ENCODE measurements at regions not wholly inside any gene's neighbourhood (a gene's known extent, or its start where the extent isn't known, plus 50 kb on each side); places are given as distances from the start of the nearest gene placed in this dataset.
"Not testable (repeated sequence)": the region's sequence is repeated elsewhere in the genome, so short reads cannot be mapped to it uniquely, and the experiment has no call there.

- DNase-seq (ENCODE audit: low spot score), result no peak
Observed at GRCh38 chr4:19508442-19508841, 743.3 kb upstream of the SLIT2 start.

- DNase-seq (ENCODE audit: low spot score), result no peak
Observed at GRCh38 chr4:19497705-19498104, 754.0 kb upstream of the SLIT2 start.

- DNase-seq (ENCODE audit: low spot score), result no peak
Observed at GRCh38 chr4:19496756-19497155, 754.9 kb upstream of the SLIT2 start.

- DNase-seq (ENCODE audit: low spot score), result no peak
Observed at GRCh38 chr4:19494961-19495360, 756.7 kb upstream of the SLIT2 start.

- no peak for DNase-seq (ENCODE audit: low spot score)
Observed at GRCh38 chr4:19492606-19493005, 759.1 kb upstream of the SLIT2 start.

- DNase-seq (ENCODE audit: low spot score), result no peak
Observed at GRCh38 chr4:19486400-19486799, 765.3 kb upstream of the SLIT2 start.

- no peak for DNase-seq (ENCODE audit: low spot score)
Observed at GRCh38 chr4:19478791-19479190, 772.9 kb upstream of the SLIT2 start.

GRCh38 chr4:19473569-19473968 is 778.1 kb upstream of the SLIT2 start:
- no peak for DNase-seq (ENCODE audit: low spot score)

GRCh38 chr4:19472666-19473065 is 779.0 kb upstream of the SLIT2 start:
- no peak for DNase-seq (ENCODE audit: low spot score)

- not testable (repeated sequence) for DNase-seq (ENCODE audit: low spot score)
Observed at GRCh38 chr4:19470001-19470400, 781.7 kb upstream of the SLIT2 start.

GRCh38 chr4:19462117-19462516 is 789.6 kb upstream of the SLIT2 start:
- no peak for DNase-seq (ENCODE audit: low spot score)

GRCh38 chr4:19455850-19456602 is 795.7 kb upstream of the SLIT2 start:
- DNase-seq (ENCODE audit: low spot score), result peak; percentile 58

- peak; percentile 45 for DNase-seq (ENCODE audit: low spot score)
Observed at GRCh38 chr4:19455196-19455595, 796.5 kb upstream of the SLIT2 start.

GRCh38 chr4:19438233-19438632 is 813.5 kb upstream of the SLIT2 start:
- no peak for DNase-seq (ENCODE audit: low spot score)

GRCh38 chr4:19437008-19437407 is 814.7 kb upstream of the SLIT2 start:
- DNase-seq (ENCODE audit: low spot score), result no peak

- DNase-seq (ENCODE audit: low spot score), result no peak
Observed at GRCh38 chr4:19429684-19430083, 822.0 kb upstream of the SLIT2 start.

GRCh38 chr4:19425146-19425545 is 826.6 kb upstream of the SLIT2 start:
- DNase-seq (ENCODE audit: low spot score), result no peak

GRCh38 chr4:19417256-19417655 is 834.4 kb upstream of the SLIT2 start:
- no peak for DNase-seq (ENCODE audit: low spot score)

- DNase-seq (ENCODE audit: low spot score), result no peak
Observed at GRCh38 chr4:19416146-19416545, 835.6 kb upstream of the SLIT2 start.

- DNase-seq (ENCODE audit: low spot score), result no peak
Observed at GRCh38 chr4:19408490-19408889, 843.2 kb upstream of the SLIT2 start.

GRCh38 chr4:19406789-19407188 is 844.9 kb upstream of the SLIT2 start:
- no peak for DNase-seq (ENCODE audit: low spot score)

- DNase-seq (ENCODE audit: low spot score), result no peak
Observed at GRCh38 chr4:19403786-19404370, 847.8 kb upstream of the SLIT2 start.

- no peak for DNase-seq (ENCODE audit: low spot score)
Observed at GRCh38 chr4:19402581-19403065, 849.1 kb upstream of the SLIT2 start.

All from HuH-7 (cell line).